ENCODE measurements at regions not wholly inside any gene's neighbourhood (a gene's known extent, or its start where the extent isn't known, plus 50 kb on each side); places are given as distances from the start of the nearest gene placed in this dataset.

DNA sequence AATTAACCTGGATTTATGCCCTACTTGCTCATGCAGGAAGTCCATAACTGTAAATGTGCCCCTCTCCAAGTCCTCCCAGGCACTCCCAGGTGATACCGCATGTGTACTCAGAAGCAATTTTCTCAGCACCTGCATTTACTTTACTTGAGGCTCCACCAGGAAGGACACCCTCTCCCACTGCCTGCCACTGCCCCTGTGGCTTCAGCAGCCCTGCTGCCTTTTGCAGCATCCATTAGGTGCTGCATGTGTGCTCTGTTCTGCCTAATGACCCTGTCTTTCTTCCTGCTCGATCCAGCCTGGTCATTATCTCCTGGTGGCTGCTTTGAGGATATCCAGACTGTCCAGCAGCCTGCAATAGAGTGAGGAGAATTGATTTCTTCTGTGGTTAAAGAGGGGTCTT, 107.6 kb upstream of the SEMA6D start:
- H3K4me3 ChIP-seq: no peak overlapping the region
- no peaks in the 10 kb centered on the region for H3K4me1 ChIP-seq
- DNase-seq: no peak
- no peak overlapping the region for H3K27ac ChIP-seq
- no peaks in the 10 kb centered on the region for H3K27me3 ChIP-seq
- intact Hi-C loops (cut with DNase I; ENCODE audit: low total_unique reads): no loop called here
- H3K9me3 ChIP-seq: no peaks in the 10 kb centered on the region
- H3K36me3 ChIP-seq: no peaks in the 10 kb centered on the region
- TF ChIP-seq, protein P1, sequence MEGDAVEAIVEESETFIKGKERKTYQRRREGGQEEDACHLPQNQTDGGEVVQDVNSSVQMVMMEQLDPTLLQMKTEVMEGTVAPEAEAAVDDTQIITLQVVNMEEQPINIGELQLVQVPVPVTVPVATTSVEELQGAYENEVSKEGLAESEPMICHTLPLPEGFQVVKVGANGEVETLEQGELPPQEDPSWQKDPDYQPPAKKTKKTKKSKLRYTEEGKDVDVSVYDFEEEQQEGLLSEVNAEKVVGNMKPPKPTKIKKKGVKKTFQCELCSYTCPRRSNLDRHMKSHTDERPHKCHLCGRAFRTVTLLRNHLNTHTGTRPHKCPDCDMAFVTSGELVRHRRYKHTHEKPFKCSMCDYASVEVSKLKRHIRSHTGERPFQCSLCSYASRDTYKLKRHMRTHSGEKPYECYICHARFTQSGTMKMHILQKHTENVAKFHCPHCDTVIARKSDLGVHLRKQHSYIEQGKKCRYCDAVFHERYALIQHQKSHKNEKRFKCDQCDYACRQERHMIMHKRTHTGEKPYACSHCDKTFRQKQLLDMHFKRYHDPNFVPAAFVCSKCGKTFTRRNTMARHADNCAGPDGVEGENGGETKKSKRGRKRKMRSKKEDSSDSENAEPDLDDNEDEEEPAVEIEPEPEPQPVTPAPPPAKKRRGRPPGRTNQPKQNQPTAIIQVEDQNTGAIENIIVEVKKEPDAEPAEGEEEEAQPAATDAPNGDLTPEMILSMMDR (IDR thresholded peaks at IDR 0.05): no peak
- TF ChIP-seq POLR2A (IDR thresholded peaks at IDR 0.05): no peak

DNA sequence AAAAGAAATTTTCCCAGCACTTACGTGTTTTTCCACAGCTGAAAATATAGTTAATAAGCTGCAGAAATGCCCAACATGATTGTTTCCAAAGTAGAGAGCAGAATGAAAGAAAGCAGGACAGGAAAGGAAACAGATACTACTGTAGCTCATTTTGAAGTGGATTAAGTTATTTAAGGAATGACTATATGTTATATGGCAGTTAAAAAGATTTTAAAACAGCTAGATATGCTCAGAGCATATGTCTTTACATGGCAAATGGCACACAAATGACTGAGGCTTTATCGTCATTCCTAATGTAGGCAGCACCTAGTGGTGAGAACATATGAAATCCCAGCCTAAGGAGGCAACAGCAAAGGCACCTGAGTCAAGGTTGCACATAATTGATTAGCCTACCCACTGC, 106.6 kb upstream of the SEMA6D start:
- H3K9me3 ChIP-seq: no peaks in the 10 kb centered on the region
- H3K4me3 ChIP-seq: no peak overlapping the region
- TF ChIP-seq, protein P1 (IDR thresholded peaks at IDR 0.05): no peak
- no peak for TF ChIP-seq POLR2A (IDR thresholded peaks at IDR 0.05)
- no peaks in the 10 kb centered on the region for H3K27me3 ChIP-seq
- no peaks in the 10 kb centered on the region for H3K4me1 ChIP-seq
- no peak overlapping the region for H3K27ac ChIP-seq
- DNase-seq: no peak
- intact Hi-C loops (cut with DNase I; ENCODE audit: low total_unique reads): no loop called here
- no peaks in the 10 kb centered on the region for H3K36me3 ChIP-seq

DNA sequence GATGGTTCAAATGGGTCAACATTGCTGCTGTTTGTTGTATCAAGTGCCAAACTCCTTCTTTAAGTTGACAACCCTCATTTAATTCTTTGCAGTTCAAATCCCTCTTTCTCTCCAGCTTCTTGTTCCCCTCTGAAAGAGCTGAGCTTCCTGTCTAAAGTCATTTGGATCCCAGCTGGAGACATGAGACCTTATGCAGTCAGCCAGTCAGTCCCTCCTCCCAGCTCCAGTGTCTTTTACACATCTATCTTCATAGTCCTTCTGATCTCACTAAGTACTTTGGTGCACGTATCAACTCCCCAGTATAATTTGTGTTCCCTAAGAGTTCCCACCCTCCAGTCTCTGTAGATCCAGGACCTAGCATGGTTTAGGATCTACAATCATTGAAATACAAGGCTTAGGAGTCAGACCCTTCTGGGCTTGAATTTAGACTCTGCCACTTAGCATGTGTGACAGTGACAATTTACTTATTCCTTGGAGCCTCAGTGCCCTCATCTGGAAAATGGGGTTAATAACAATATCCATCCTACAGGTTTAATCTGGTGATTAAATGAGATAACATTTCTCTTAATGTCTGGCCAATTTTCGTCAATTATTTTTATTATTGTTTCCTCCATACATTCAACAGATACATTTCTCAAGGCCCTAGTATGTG, 102.8 kb upstream of the SEMA6D start:
- no peak for DNase-seq
- intact Hi-C loops (cut with DNase I; ENCODE audit: low total_unique reads): no loop called here
- no peak overlapping the region for H3K27ac ChIP-seq
- no peaks in the 10 kb centered on the region for H3K4me1 ChIP-seq
- no peak overlapping the region for H3K4me3 ChIP-seq
- H3K36me3 ChIP-seq: no peaks in the 10 kb centered on the region
- TF ChIP-seq, protein P1 (IDR thresholded peaks at IDR 0.05): no peak
- TF ChIP-seq POLR2A (IDR thresholded peaks at IDR 0.05): no peak
- H3K27me3 ChIP-seq: no peaks in the 10 kb centered on the region
- no peaks in the 10 kb centered on the region for H3K9me3 ChIP-seq

DNA sequence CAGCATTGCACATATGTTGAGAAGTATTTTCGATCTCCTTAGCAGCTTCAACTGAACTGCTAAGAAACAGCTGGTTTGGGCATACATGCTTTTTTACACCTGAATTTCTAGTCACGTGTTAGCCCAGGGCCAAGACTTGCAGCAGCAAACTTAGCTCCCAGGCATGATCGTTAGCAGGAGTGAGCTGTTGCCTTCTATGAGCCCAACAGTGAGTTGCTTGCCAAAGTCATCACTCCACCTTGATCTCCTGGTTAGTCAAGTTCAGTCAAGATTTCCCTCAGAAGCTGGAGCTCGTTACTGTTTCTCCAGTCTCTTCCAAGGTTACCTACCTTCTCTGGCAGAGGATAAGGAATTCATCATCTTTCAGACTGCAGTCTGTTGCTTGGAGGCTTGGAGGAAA, 100.4 kb upstream of the SEMA6D start:
- Histone ChIP-seq H3K36me3 (no peaks in the 10 kb centered on the region), H3K27me3 (no peaks in the 10 kb centered on the region), H3K4me1 (no peaks in the 10 kb centered on the region), H3K9me3 (no peaks in the 10 kb centered on the region), H3K27ac (no peak overlapping the region), H3K4me3 (no peak overlapping the region)
- DNase-seq: no peak
- intact Hi-C loops (cut with DNase I; ENCODE audit: low total_unique reads): no loop called here
- TF ChIP-seq POLR2A (IDR thresholded peaks at IDR 0.05): no peak
- TF ChIP-seq, protein P1 (IDR thresholded peaks at IDR 0.05): no peak

DNA sequence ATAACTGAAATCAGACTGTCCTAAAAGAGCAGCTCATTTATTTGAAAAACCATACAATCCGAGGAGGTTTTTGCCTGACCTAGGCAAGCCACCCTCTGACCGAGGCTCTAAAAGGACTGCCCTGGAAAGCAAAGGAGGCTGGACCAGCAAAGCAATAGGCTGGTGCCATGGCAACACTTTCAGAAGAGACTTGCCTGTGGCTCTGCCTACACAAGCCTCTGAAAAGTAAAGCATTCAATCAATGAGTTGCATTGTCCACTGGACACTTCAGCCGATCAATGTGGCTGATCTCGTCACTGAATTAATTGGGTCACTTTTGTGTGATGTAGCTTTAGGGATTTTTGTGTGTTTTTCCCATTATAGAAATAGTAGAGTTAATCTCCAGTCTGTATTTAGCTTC, 99.1 kb upstream of the SEMA6D start:
- intact Hi-C loops (cut with DNase I; ENCODE audit: low total_unique reads): no loop called here
- no peaks in the 10 kb centered on the region for H3K4me1 ChIP-seq
- H3K9me3 ChIP-seq: no peaks in the 10 kb centered on the region
- no peak overlapping the region for H3K4me3 ChIP-seq
- H3K27ac ChIP-seq: no peak overlapping the region
- no peak for DNase-seq
- H3K27me3 ChIP-seq: no peaks in the 10 kb centered on the region
- no peaks in the 10 kb centered on the region for H3K36me3 ChIP-seq
- TF ChIP-seq, protein P1 (IDR thresholded peaks at IDR 0.05): no peak
- TF ChIP-seq POLR2A (IDR thresholded peaks at IDR 0.05): no peak

All from uterus (tissue), 3 donors.